ENCODE measurements at regions not wholly inside any gene's neighbourhood (a gene's known extent, or its start where the extent isn't known, plus 50 kb on each side); places are given as distances from the start of the nearest gene placed in this dataset.

DNA sequence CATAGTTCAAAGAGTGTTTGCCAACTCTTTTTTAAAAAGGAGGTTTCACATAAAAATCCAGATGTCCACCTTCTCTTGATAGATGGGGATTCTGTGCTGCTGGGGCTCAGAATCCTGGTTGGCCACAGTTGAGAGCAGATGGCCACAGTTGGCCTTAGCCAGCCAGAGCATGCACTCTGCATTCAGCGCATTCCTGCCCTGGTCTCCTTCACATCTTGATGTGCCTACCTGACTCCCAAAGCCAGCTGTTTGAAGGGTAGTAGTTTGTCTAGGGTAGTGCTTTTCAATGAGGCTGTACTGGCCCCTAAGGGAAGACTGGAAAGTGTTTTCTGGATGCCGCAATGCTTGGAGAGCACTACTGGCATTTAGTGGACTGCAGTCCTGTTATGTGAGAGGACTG lies 208.1 kb upstream of the HDAC9 start:
- Histone ChIP-seq H3K27ac (no peak overlapping the region), H3K4me1 (no peaks in the 10 kb centered on the region), H3K36me3 (no peaks in the 10 kb centered on the region), H3K27me3 (no peaks in the 10 kb centered on the region), H3K4me3 (no peak overlapping the region), H3K9me3 (no peaks in the 10 kb centered on the region)
- TF ChIP-seq EP300 (IDR thresholded peaks at IDR 0.05) (no peak), POLR2A (IDR thresholded peaks at IDR 0.05) (no peak)
- TF ChIP-seq, protein P1, sequence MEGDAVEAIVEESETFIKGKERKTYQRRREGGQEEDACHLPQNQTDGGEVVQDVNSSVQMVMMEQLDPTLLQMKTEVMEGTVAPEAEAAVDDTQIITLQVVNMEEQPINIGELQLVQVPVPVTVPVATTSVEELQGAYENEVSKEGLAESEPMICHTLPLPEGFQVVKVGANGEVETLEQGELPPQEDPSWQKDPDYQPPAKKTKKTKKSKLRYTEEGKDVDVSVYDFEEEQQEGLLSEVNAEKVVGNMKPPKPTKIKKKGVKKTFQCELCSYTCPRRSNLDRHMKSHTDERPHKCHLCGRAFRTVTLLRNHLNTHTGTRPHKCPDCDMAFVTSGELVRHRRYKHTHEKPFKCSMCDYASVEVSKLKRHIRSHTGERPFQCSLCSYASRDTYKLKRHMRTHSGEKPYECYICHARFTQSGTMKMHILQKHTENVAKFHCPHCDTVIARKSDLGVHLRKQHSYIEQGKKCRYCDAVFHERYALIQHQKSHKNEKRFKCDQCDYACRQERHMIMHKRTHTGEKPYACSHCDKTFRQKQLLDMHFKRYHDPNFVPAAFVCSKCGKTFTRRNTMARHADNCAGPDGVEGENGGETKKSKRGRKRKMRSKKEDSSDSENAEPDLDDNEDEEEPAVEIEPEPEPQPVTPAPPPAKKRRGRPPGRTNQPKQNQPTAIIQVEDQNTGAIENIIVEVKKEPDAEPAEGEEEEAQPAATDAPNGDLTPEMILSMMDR (IDR thresholded peaks at IDR 0.05) = no peak
- WGBS, 2 donors = 91 to 94% methylated on average over 1 to 2 of the region's 2 CpGs
- DNase-seq (ENCODE audit: low spot score in 2 of 2) = no peak

DNA sequence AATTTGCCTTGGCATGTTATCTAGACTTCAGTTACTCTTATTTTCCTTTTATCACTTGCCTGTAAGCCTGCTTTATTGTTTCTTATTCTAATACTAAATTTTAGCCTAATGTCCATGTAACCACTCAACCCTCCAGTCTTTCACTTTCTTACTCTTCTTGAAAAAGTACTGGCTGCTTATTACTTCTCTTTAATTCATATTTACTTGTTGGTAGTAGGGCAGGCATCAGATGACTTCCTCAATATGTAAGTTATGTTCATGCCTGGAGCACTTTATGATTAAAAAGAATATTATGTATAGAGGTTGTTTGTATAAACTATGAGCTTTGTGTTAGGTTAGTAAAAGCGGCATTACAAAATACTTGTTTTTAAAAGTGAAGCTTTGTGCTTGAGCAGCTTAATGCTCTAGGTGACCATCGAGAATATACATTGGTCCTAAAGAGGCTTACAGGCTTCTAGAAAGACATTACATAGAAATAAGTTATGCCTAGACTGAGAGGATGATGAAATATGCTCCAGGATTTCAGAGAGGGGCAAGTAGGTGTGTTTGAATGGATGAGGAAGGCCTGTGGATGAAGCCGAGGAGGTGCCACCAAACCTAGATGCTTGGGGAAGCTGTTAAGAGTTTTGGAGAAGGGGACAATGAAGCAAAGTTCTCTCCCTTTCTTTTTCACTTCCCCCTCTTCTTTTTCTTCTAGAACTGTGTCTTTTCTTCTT lies 207.1 kb upstream of the HDAC9 start:
- no peak for DNase-seq (ENCODE audit: low spot score in 2 of 2)
- WGBS, 2 donors = 87 to 93% methylated on average over 3 of the region's 3 CpGs
- H3K36me3 ChIP-seq = no peaks in the 10 kb centered on the region
- H3K4me1 ChIP-seq = no peaks in the 10 kb centered on the region
- TF ChIP-seq EP300 (IDR thresholded peaks at IDR 0.05) = no peak
- no peak overlapping the region for H3K27ac ChIP-seq
- no peaks in the 10 kb centered on the region for H3K9me3 ChIP-seq
- no peaks in the 10 kb centered on the region for H3K27me3 ChIP-seq
- no peak overlapping the region for H3K4me3 ChIP-seq

DNA sequence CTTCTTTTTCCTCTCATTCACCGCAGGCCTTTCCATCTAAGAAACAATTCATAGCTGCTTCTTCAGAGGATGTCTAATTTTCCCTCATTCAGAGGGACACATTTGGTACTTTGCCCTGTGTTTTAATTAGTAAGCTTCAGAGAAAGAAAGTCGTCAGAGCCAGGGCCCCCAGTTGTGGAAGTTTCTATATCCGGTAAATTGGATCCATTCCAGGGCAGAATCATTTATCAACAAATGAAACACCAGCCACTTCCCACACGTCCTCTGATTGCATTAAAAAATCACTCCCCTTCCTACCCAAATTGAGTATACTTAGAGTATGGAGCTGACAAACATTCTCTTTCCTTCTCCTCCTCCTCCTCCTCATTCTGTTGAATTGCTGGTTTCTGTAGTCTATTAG lies 205.8 kb upstream of the HDAC9 start:
- TF ChIP-seq, protein P1 (IDR thresholded peaks at IDR 0.05) = no peak
- TF ChIP-seq EP300 (IDR thresholded peaks at IDR 0.05) = no peak
- TF ChIP-seq POLR2A (IDR thresholded peaks at IDR 0.05) = no peak
- Histone ChIP-seq H3K27ac (no peak overlapping the region), H3K4me3 (no peak overlapping the region), H3K27me3 (no peaks in the 10 kb centered on the region), H3K9me3 (no peaks in the 10 kb centered on the region), H3K4me1 (no peaks in the 10 kb centered on the region), H3K36me3 (no peaks in the 10 kb centered on the region)
- DNase-seq (ENCODE audit: low spot score in 2 of 2) = no peak
- WGBS, 2 donors = 29 to 36% methylated on average over 4 of the region's 4 CpGs

DNA sequence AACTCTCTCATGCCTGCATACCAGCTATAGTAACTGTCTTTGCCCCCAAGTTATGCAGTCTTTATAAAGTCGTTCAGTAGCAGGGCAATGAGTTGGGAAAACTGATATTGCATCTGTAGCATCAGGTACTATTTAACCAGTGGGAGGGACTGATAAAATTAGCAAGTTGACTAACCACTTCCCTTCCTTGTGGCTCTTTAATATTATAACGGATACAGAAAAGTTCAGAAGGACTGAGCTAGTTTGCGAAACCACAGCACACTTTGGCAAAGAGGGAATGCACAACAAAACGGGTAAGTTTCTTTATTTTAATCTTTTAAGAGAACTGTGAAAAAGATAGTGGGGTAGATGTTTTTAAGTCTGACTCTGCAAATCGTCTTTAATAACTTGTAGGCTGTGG lies 205.3 kb upstream of the HDAC9 start:
- peak overlapping the region in 1 of 4 donors; percentile 15 for H3K4me3 ChIP-seq
- WGBS, 2 donors = 65 to 66% methylated on average over 5 of the region's 5 CpGs

DNA sequence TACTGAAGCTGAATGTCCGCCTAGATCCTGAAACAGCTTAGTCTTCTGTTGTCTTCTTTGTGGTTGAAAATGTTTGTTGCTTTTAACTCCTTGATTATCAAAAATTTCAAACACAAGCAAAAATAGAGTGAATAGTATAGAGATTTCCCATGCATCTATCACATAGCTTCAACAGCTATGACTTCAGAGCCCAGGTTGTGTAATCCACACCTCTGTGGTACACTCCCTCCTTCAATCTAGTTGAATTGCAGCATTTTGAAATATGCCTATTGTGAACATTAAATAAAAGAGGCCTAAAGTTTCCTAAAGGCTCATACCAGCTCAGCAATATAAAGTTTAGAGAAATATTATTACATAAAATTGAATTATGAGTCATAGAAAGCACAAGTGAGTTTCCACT lies 204.7 kb upstream of the HDAC9 start:
- Histone ChIP-seq H3K27me3 (no peaks in the 10 kb centered on the region), H3K4me1 (no peaks in the 10 kb centered on the region), H3K36me3 (no peaks in the 10 kb centered on the region), H3K27ac (no peak overlapping the region), H3K4me3 (peak overlapping the region in 1 of 4 donors; percentile 15), H3K9me3 (no peaks in the 10 kb centered on the region)
- TF ChIP-seq, protein P1 (IDR thresholded peaks at IDR 0.05) = no peak
- no peak for TF ChIP-seq POLR2A (IDR thresholded peaks at IDR 0.05)
- TF ChIP-seq EP300 (IDR thresholded peaks at IDR 0.05) = no peak
- WGBS, 2 donors = 67 to 71% methylated on average over 1 of the region's 1 CpG
- no peak for DNase-seq (ENCODE audit: low spot score in 2 of 2)

More for the DNA sequence above, 205.3 kb upstream of the HDAC9 start:
- no peaks in the 10 kb centered on the region for H3K27me3 ChIP-seq
- DNase-seq (ENCODE audit: low spot score in 2 of 2) = no peak
- H3K36me3 ChIP-seq = no peaks in the 10 kb centered on the region
- TF ChIP-seq POLR2A (IDR thresholded peaks at IDR 0.05) (no peak), EP300 (IDR thresholded peaks at IDR 0.05) (no peak)
- TF ChIP-seq, protein P1 (IDR thresholded peaks at IDR 0.05) = no peak
- no peak overlapping the region for H3K27ac ChIP-seq
- no peaks in the 10 kb centered on the region for H3K4me1 ChIP-seq
- no peaks in the 10 kb centered on the region for H3K9me3 ChIP-seq

All from tibial nerve (tissue), 4 donors.